ENCODE measurements at regions not wholly inside any gene's neighbourhood (a gene's known extent, or its start where the extent isn't known, plus 50 kb on each side); places are given as distances from the start of the nearest gene placed in this dataset.

GRCh38 chr10:4291990-4292389 is 507.0 kb upstream of the KLF6 start:
- Histone ChIP-seq H3K36me3 (no peaks in the 10 kb centered on the region), H3K27ac (no peak overlapping the region), H3K4me3 (ENCODE audit: low read depth in 1 of 2, low read length in 1 of 2) (no peak overlapping the region), H3K9me3 (no peaks in the 10 kb centered on the region), H3K27me3 (no peaks in the 10 kb centered on the region), H3K4me1 (ENCODE audit: control insufficient read depth in 1 of 2, insufficient read depth in 1 of 2, low read depth in 1 of 2, low read length in 1 of 2) (no peaks in the 10 kb centered on the region)
- TF ChIP-seq CTCF (IDR thresholded peaks at IDR 0.05) = no peak

GRCh38 chr10:4285121-4285520 is 500.1 kb upstream of the KLF6 start:
- no peaks in the 10 kb centered on the region for H3K9me3 ChIP-seq
- H3K27ac ChIP-seq = no peak overlapping the region
- H3K4me3 ChIP-seq (ENCODE audit: low read depth in 1 of 2, low read length in 1 of 2) = no peak overlapping the region
- H3K27me3 ChIP-seq = no peaks in the 10 kb centered on the region
- no peaks in the 10 kb centered on the region for H3K4me1 ChIP-seq (ENCODE audit: control insufficient read depth in 1 of 2, insufficient read depth in 1 of 2, low read depth in 1 of 2, low read length in 1 of 2)
- no peaks in the 10 kb centered on the region for H3K36me3 ChIP-seq
- no peak for TF ChIP-seq CTCF (IDR thresholded peaks at IDR 0.05)

- H3K36me3 ChIP-seq = no peaks in the 10 kb centered on the region
- no peak overlapping the region for H3K4me3 ChIP-seq (ENCODE audit: low read depth in 1 of 2, low read length in 1 of 2)
- no peak overlapping the region for H3K27ac ChIP-seq
- no peak for TF ChIP-seq CTCF (IDR thresholded peaks at IDR 0.05)
- no peaks in the 10 kb centered on the region for H3K4me1 ChIP-seq (ENCODE audit: control insufficient read depth in 1 of 2, insufficient read depth in 1 of 2, low read depth in 1 of 2, low read length in 1 of 2)
- H3K9me3 ChIP-seq = no peaks in the 10 kb centered on the region
- no peaks in the 10 kb centered on the region for H3K27me3 ChIP-seq
These were observed 499.0 kb upstream of the KLF6 start for GRCh38 chr10:4283846-4284610.

GRCh38 chr10:4282496-4282895 is 497.5 kb upstream of the KLF6 start:
- Histone ChIP-seq H3K36me3 (no peaks in the 10 kb centered on the region), H3K27me3 (no peaks in the 10 kb centered on the region), H3K4me1 (ENCODE audit: control insufficient read depth in 1 of 2, insufficient read depth in 1 of 2, low read depth in 1 of 2, low read length in 1 of 2) (no peaks in the 10 kb centered on the region), H3K4me3 (ENCODE audit: low read depth in 1 of 2, low read length in 1 of 2) (no peak overlapping the region), H3K9me3 (no peaks in the 10 kb centered on the region), H3K27ac (no peak overlapping the region)
- no peak for TF ChIP-seq CTCF (IDR thresholded peaks at IDR 0.05)

- no peak for TF ChIP-seq CTCF (IDR thresholded peaks at IDR 0.05)
- Histone ChIP-seq H3K4me3 (ENCODE audit: low read depth in 1 of 2, low read length in 1 of 2) (no peak overlapping the region), H3K27ac (no peak overlapping the region), H3K36me3 (no peaks in the 10 kb centered on the region), H3K9me3 (no peaks in the 10 kb centered on the region), H3K27me3 (no peaks in the 10 kb centered on the region), H3K4me1 (ENCODE audit: control insufficient read depth in 1 of 2, insufficient read depth in 1 of 2, low read depth in 1 of 2, low read length in 1 of 2) (no peaks in the 10 kb centered on the region)
These were observed 496.3 kb upstream of the KLF6 start for GRCh38 chr10:4281190-4281825.

Data from neutrophil (primary cell).